GF-D8 (cell line): ENCODE measurements at regions not wholly inside any gene's neighbourhood (a gene's known extent, or its start where the extent isn't known, plus 50 kb on each side); places are given as distances from the start of the nearest gene placed in this dataset.

Experiments
- DNase-seq: peaks from one replicate; lab custom pipeline; 2025; lab: John Stamatoyannopoulos, UW

DNA sequence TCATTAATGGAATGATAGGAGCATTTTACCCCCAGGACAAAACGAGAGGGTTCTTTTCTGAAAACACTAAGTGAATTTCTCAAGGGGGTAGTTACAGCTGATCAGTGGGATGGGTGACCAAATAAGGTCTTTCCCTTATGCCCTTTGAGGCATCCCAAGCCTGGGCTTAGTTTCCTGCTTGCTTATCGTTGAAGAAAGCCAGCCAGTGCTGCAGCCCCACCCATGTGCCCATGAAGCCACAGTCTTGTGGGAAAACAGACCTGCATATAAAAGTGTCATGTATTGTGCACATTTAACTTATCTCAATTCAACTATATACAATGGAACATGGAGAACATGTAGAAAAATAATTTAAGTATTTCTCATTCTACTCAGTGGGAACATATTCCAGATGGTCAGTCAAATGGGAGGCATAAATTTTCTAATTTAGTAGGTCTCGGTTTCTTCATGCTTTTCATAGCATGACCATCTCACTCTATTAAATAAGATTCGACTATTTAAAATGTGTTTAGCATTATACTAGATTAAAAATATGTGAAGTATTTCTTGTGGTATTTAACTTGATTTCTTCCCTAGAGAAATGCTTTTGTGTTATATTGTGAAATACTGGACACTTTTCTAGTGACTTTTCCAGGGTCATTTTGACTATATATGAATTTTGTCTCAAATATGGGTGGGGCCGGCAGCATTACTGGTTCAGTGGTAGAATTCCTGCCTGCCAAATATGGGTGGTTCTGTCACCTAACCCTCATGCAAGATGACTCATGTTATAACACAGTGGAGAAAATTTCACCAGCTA, 189.7 kb upstream of the SGCD start:
- no peak for DNase-seq

DNA sequence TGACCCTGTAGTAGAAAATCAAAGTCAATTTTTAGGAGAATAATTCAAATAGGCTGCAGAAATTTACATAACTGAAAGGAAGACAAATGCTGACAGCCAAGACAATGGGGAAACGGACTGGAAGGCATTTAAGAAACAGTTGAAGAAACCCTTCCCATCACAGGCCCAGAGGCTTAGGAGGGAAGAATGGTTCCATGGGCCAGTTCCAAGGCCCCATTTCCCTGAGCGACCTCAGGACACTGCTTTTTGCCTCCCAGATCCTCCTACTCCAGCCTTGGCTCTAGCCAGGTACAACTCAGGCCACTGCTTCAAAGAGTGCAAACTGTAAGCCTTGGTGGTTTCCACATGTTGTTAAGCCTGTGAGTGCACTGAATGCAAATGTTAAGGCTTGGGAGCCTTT, 184.1 kb upstream of the SGCD start:
- DNase-seq = no peak

DNA sequence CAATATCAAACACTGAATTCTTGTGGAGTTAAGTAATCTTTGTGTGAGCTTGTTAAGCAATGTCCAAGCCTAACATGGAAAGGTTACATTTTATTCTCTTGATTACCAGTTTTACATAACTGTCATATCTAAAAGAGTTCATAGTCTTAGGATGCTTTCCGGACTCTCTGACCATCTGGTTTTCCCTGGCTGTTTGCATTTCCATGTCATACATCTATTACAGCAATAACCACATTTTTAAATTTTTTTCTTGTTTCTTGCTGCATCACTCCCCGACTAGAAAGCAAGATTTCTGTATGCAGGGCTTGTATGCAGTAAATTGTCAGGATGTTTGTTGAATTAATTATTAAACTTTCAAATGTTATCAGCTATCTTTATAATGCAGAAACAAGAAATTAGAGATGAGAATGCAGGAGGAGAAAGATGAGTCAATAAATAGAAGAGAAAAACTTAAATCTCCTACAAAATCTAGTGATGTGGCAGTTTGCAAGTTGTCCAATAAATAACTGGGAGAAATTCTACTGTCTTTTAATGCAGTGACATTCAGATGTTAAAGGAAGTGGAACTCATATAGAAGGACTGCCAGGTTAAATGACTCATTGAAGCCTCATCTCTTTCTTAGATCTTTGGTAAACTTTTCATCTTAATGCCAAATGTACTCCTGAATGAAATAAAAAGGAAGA, 179.6 kb upstream of the SGCD start:
- no peak for DNase-seq

DNA sequence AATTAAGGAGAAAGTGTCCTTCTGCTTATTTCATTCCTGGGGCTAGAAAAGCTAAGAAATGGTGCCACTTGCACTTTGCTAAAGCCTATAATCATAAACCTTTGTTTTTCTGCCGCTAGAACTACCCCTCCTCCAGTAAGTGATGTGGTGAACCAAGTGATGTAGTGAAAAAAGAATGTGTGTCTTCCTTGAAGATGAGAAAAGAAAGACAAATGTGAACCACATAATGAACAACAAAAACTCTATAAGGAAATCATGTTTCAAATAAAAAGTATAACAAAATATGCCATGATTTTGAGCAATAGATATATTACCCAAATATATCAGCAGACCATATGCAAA, 179.0 kb upstream of the SGCD start:
- DNase-seq = no peak

DNA sequence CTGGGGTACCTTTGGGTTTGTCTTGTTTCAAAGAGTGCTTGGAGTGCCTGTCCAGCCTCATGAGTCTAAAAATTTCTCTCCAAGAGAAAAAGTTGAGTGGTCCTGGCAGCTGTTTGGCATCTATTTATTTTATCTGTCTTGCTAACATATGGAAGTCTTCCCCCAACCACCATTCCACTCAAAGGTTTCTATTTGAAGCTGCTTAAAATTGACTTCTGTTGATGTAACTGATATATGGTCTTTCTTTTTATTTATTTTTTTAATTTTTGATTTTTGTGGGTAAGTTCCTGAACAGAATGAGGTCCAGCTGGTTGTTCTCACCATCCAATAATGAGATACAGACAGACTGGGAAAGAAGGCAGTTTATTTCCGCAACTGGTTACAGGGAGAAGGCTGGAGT, 178.7 kb upstream of the SGCD start:
- no peak for DNase-seq

DNA sequence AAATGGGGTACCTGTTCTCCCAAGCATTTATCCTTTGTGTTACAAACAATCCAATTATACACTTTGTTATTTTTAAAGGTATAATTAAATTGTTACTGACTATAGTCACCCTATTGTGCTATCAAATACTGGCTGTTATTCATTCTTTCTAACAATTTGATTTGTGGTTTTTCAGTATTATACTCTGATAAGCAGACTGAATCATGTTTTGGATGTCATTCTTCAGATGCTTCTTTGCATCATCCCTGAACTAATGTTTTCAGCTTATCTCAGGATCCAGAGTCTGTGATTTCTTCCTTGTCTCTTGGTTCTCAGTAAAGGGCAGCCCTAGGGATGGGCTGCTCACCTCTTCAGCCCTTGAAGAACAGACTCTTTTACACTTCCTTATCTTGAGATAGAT, 177.8 kb upstream of the SGCD start:
- DNase-seq = no peak

DNA sequence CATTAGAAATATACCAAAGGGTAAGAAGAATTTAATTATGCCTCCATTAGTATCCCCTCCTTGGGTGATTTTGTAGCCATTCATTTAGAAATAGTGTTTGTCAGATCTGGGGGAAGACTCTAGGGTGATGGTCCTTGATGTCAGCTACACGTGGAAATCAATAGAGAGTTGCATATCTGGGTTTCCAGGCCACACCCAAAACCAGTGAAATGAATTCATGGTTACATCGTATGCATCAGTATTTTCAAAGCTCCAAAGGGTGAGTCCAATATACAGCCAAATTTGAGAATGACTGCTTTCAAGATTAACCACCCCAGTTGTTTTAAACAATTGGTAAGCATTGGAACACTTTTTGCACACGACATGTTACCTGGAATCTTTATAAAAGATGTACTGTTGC, 173.4 kb upstream of the SGCD start:
- no peak for DNase-seq

DNA sequence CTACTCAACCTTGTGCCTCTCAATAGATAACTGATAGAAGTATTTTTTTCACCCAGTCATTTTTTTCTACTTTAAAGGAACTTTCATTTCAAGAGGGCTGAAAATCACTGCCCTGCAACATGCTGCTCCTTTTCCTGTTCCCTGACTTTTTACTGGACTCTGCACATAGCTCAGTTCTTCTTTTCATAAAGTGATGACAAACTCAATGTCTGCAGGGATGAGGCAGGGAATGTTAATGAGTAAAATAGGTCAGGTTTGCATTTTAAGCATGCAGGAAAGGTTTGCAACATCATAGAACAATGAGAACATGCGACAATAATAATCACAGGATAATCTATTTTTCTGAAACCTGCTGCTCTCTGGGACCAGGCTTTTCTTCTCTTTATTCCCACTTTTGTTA, 172.2 kb upstream of the SGCD start:
- no peak for DNase-seq

DNA sequence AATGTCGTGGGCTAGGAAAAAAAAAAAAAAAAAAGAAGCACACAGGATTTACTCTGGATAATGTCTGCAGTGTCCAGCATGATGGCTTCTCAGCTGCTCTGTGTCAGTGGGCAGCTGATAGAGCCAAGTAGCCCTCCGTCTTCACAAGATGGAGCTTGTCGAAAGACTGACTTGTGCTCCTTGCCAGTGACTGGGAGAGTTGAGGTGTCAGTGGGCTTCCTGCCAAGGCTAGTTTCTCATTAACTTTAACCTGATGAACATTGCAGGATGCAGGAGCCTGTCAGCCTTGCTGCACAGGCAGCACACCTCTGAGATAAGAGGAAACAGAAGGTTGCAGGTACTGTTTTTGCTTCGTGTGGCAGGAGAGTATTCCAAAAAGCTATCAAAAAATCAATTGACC, 171.4 kb upstream of the SGCD start:
- DNase-seq = no peak

DNA sequence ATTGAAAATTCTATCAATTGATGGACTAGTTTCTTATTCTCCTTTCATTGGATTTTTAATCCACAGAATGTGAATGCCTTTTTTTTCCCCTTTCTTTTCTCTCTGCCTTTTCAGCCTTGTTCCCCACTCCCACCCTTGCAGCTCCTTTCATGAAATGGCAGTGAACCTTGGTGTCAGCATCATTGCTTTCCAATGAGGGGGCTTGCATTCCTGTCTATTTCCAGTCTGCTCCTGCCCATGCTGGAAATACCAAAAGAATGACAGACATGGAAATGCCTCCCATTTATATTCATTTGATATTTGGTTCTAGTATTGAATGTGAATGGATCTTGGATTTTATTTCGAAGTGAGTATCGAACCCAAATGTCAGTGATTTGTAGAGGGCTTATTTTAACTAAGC, 162.7 kb upstream of the SGCD start:
- DNase-seq = no peak

DNA sequence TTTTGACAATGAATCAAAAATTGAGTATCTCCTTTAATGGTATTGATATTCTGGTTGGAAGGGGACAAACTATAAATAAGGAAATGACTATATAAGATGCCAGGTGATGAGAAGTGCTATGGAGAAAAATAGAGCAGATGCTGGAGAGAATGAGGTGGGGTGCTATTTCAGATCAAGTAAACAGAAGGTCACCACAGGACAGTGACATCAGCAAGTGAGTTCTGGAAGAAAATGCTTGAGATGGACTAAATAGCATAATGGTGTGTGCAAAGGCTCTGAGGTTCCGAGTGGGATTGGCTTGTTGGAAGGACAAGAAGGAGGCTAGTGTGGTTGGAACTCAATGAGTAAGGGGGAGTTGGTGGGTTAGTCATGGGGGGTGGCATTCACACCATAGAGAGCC, 157.5 kb upstream of the SGCD start:
- no peak for DNase-seq

DNA sequence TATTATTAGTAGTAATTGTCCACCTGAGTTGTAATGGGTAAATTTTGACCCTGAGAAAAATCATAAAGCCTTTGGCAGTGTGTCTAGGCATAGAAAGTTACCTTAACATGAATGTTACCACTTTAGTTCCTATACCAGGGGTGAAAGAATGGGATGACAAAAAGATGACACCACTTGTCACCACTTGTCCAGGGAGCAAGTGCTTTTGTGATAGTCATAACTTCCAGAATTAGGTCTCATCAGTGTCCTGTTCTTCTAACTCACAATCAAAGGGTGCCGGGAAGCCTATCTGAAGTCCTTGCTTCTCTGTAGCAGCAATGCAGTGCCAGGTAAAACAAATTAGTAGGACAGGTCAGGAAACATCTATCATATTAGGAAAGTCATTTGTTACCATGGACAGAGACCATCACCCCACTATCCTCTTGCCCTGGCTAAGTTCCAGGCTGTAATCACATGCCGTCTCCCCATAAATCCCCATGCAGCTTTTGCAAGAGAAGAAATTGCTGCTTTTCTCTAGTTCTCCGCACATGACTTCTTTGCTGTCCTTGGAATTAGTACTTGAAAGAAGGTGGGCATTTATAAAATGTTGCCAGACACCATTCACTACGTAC, 156.5 kb upstream of the SGCD start:
- DNase-seq = no peak

DNA sequence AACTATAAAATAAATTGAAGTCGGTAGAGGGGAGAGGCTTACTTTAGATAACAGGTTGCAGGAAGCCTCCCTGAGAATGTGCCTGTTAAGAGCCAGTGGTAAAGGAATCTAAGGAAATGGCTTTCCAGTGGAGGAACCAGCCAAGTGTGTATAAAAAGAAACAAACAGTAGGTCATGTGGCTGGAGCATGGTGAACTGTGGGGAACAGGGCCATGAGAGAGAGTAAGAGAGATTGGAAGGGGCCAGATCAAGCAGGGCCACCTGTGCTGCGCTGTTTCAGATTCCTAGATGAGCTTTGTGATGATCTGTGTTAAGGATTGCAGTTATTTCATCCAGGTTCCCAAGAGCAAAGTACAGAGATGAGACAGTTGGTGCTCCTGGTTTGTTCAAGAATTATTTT, 152.7 kb upstream of the SGCD start:
- DNase-seq = no peak

DNA sequence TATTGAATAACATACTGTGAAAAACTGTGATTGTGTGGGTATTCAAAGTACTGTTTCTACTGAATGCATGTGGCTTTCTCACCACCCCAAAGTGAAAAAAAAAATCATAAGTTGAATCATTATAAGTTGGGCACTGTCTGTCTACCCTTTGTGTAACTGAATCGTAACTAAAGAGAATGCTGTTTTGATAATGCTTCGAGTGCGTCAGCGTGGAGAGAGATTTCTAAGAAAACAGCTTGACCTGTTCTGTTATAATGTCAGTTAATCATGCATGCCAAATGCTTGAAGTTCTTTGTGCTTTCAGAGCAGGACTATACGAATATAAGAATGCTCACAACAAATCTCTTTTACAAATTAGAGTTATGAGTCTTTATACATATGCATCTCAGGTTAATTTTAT, 148.8 kb upstream of the SGCD start:
- DNase-seq = no peak

DNA sequence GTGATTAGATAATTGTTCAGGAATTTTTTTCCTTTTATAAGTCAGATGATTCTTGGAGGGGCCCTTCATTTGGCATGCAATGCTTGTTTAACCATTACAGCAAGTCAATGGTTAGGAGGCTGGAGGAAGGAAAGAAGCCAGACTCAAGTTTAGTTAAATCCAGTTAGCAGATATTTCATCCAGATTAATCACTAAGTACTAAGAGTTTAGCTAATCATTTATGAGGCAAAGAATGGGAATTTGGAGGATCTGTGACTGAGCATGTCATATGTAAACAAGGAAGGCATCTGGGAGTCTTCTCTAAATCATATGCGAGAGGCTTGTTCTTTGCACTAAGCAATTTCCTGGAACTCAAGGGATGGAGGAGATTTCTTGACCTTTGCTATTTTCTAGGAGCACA, 145.3 kb upstream of the SGCD start:
- no peak for DNase-seq

DNA sequence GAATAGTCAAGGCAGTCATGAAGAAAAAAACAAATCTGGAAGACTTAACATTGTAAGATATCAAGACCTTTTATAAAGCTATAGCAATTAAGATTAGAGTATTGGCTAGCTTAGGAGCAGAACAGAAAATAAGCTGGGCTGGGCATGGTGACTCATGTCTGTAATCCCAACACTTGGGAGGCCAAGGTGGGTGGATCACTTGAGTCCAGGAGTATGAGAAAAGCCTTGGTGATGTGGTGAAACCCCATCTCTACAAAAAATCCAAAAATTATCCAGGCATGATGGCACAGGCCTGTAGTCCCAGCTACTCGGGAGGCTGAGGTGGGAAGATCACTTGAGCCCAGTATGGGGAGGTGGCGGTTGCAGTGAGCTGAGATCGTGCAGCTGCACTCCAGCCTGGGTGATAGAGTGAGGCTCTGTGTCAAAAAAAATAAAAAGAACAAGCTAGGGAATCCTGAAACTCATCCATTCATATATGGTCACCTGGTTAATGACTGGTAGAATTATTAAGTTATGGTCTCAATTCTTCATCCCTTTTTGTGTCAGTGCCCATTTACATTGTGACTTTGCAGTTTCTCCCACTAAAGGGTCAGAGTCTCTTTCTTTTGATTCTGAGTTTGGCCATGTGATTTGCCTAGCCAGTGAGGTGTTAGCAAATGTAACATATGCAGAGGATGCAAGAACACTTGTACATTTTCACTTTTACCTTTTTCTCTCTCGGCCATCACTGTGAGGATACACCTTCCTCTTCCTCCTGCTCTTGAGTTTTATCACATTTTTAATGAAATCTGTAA, 144.6 kb upstream of the SGCD start:
- no peak for DNase-seq

DNA sequence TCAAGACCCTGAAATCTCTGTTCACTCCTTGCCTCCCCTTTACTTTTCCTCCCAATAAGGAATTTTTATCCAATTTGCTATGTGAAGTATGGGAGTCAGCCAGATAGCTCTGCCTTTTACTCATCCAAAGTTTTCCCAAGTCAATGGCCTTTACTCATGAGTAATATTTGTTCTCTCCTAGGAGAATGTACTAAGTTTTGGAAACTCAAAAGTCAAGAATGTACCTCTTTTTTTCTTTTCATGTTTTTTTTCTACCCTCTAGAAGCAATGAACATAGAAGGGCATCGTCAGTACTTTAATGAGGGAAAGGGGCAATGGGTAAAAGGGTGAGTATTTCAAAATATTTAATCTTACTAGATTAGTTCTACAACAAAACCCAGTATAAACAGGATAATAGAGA, 140.2 kb upstream of the SGCD start:
- no peak for DNase-seq

DNA sequence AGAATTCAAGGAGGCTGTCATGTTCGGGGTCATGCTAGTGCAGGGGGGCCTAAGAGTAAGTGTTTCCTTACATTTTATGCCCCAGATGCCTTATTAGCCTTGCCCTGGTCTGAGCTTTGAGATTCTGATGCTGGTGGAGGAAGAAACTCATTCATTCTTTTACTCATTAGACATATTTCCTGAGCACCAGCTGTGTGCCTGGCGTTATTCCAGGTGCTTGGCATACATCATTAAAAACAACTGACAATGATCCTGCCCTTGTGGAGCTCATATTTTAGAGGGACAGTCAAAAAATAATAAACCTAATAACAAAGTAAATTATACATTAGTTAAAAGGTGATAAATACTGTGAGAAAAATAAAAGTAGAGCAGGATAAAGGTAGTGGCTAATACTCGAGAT, 138.9 kb upstream of the SGCD start:
- no peak for DNase-seq

DNA sequence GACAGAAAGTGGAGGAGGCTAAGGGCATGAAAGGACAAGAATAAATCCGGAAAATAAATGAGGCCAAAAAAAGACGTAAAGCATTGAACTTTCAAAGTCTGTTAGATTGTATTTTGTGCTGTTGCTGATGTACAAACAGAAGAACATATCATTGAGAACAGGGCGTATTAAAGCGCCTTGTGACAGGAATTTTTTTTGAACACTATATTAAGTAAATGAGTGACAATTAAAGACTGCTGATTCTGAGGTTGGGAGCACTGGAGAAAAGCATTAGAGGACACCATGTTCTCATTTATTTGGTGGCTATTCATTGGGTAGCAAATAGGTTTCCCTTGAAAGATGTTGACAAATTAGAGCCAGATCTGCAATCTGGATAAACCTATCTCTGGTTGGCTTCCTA, 137.3 kb upstream of the SGCD start:
- no peak for DNase-seq

DNA sequence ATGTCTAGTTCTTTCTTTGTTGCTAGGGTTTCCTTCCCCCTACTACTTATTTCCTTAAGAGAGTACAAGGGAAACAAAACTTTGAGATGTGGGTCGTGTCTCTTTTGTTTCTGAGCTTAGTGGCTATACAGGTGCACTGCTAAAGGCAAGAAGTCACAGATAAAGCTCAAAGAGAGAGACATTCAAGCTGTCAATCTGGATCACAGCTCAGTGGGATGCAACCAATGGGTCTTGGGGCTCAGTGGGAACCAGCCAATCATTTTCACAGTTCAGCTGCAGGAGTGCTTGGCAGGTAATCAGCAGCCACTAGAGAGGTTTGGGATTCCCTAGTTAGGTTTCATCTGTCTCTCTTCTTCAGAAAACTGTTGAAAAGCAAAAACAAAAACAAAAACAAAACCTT, 135.4 kb upstream of the SGCD start:
- no peak for DNase-seq

DNA sequence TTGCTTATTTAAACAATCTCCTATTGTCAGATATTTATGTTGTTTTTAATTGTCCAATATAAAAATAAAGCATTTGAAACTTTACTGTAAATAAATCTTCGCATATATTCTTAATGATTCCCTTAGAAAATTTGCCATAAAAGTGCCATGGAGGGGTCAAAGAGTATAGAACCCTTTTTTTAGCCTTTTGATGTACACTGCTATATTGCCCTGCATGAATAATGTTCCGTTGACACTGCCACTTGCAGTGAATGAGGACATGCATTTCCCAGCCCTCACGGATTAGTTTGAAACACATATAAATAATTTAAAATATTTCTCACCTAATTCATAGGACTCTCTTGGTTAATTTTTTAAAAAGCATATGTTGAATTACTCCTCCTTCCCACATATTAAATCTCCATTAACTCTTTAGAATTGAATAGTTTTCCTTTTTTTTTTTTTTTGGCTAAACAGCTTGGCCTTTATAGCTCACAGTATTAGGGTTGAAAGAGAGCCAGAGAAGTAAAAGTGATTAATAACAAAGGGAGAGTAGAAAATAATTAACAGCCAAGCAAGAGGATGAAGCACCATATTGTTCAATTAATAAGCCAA, 129.8 kb upstream of the SGCD start:
- no peak for DNase-seq

DNA sequence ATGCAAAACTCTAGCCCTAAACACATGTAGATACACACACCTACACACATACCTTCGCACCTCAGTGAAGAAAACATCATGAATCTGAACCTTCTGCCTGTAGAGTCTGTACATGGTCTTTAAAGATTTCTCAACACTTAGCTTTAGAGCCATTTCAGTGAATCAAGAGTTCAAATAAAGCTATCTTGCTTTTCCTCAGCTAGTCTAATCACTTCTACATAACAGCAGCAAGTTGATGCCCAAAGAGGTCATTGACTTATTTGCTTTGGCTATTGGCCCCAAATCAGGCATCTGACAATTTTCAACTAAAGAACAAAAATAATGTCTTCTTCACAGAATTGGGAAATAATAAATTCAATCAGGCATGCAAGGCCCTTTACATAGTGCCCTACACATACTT, 127.9 kb upstream of the SGCD start:
- DNase-seq = no peak
